RWPE2 (cell line): ENCODE measurements at regions not wholly inside any gene's neighbourhood (a gene's known extent, or its start where the extent isn't known, plus 50 kb on each side); places are given as distances from the start of the nearest gene placed in this dataset.

ENCODE experiments used
- ATAC-seq: fragments of 200-7000 bp; cut with Tn5 transposase; 3 replicates; pipeline ENCODE4 v1.9.1; 2021; ENCODE audit warnings: low read depth
- DNase-seq: peaks from one replicate; pipeline ENCODE4 v3.0.0-alpha.2; 2020; ENCODE audit warnings: low spot score
- H3K27ac ChIP-seq: fragments of 450-650 bp; 2 replicates; pipeline ENCODE4 v1.5.1; 2017; ENCODE audit warnings: mild to moderate bottlenecking; ENCODE audit not compliant: poor library complexity, severe bottlenecking
- H3K27me3 ChIP-seq: fragments of 250-450 bp; sonication (Bioruptor Pico); 2 replicates; pipeline ENCODE4 v1.5.1; 2021; ENCODE audit warnings: mild to moderate bottlenecking, moderate library complexity; ENCODE audit not compliant: insufficient read depth, poor library complexity, severe bottlenecking
- H3K36me3 ChIP-seq: fragments of 250-450 bp; sonication (Bioruptor Pico); 2 replicates; pipeline ENCODE4 v1.5.1; 2020; ENCODE audit warnings: low read depth, mild to moderate bottlenecking, moderate library complexity
- H3K4me1 ChIP-seq: fragments of 250-450 bp; sonication (Bioruptor Pico); 2 replicates; pipeline ENCODE4 v1.5.1; 2021; ENCODE audit warnings: mild to moderate bottlenecking, moderate library complexity; ENCODE audit not compliant: insufficient read depth, poor library complexity, severe bottlenecking
- H3K4me3 ChIP-seq: fragments of 250-450 bp; sonication (Bioruptor Pico); 2 replicates; pipeline ENCODE4 v1.5.1; 2021; ENCODE audit warnings: mild to moderate bottlenecking, moderate library complexity; ENCODE audit not compliant: severe bottlenecking
- H3K9me3 ChIP-seq: fragments of 250-450 bp; sonication (Bioruptor Pico); 2 replicates; pipeline ENCODE4 v1.5.1; 2021; ENCODE audit warnings: mild to moderate bottlenecking, moderate library complexity; ENCODE audit not compliant: severe bottlenecking
- CTCF ChIP-seq: fragments of 450-650 bp; IDR thresholded peaks from one replicate; pipeline ENCODE4 v1.5.1; 2017; ENCODE audit warnings: mild to moderate bottlenecking, moderate library complexity; ENCODE audit not compliant: poor library complexity, severe bottlenecking

- no peak for ATAC-seq
- Histone ChIP-seq H3K36me3 (no peaks in the 10 kb centered on the region), H3K4me3 (no peak overlapping the region), H3K9me3 (no peaks in the 10 kb centered on the region), H3K4me1 (no peaks in the 10 kb centered on the region), H3K27me3 (peaks cover 14% of the 10 kb centered on the region), H3K27ac (no peak overlapping the region)
- TF ChIP-seq CTCF, result no peak
- DNase-seq, result no peak
Measured at GRCh38 chr7:155172141-155172540, 102.0 kb downstream of the HTR5A start.

- Histone ChIP-seq H3K4me1 (no peaks in the 10 kb centered on the region), H3K27ac (no peak overlapping the region), H3K9me3 (no peaks in the 10 kb centered on the region), H3K27me3 (peaks cover 14% of the 10 kb centered on the region), H3K4me3 (no peak overlapping the region), H3K36me3 (no peaks in the 10 kb centered on the region)
- TF ChIP-seq CTCF, result no peak
- ATAC-seq (no peak), DNase-seq (no peak)
Measured at GRCh38 chr7:155173905-155174304, 103.8 kb downstream of the HTR5A start.

GRCh38 chr7:155178096-155178495 is 108.0 kb downstream of the HTR5A start:
- peaks cover 7% of the 10 kb centered on the region for H3K27me3 ChIP-seq

GRCh38 chr7:155181768-155182167 is 111.6 kb downstream of the HTR5A start:
- H3K4me3 ChIP-seq, result no peak overlapping the region
- DNase-seq (no peak), ATAC-seq (no peak)
- no peaks in the 10 kb centered on the region for H3K4me1 ChIP-seq
- no peaks in the 10 kb centered on the region for H3K27me3 ChIP-seq
- no peaks in the 10 kb centered on the region for H3K36me3 ChIP-seq
- H3K27ac ChIP-seq, result no peak overlapping the region
- peaks cover 13% of the 10 kb centered on the region for H3K9me3 ChIP-seq
- TF ChIP-seq CTCF, result no peak

More at GRCh38 chr7:155178096-155178495, 108.0 kb downstream of the HTR5A start:
- H3K4me3 ChIP-seq, result no peak overlapping the region
- no peak overlapping the region for H3K27ac ChIP-seq
- no peak for TF ChIP-seq CTCF
- DNase-seq, result no peak
- H3K4me1 ChIP-seq, result no peaks in the 10 kb centered on the region
- no peaks in the 10 kb centered on the region for H3K36me3 ChIP-seq
- no peaks in the 10 kb centered on the region for H3K9me3 ChIP-seq
- ATAC-seq, result no peak

GRCh38 chr7:155182406-155182970 is 112.4 kb downstream of the HTR5A start:
- TF ChIP-seq CTCF, result no peak
- no peaks in the 10 kb centered on the region for H3K36me3 ChIP-seq
- no peak for DNase-seq
- H3K4me3 ChIP-seq, result no peak overlapping the region
- no peak for ATAC-seq
- peaks cover 13% of the 10 kb centered on the region for H3K9me3 ChIP-seq
- H3K27ac ChIP-seq, result no peak overlapping the region
- H3K27me3 ChIP-seq, result no peaks in the 10 kb centered on the region
- H3K4me1 ChIP-seq, result no peaks in the 10 kb centered on the region
